ENCODE measurements at regions not wholly inside any gene's neighbourhood (a gene's known extent, or its start where the extent isn't known, plus 50 kb on each side); places are given as distances from the start of the nearest gene placed in this dataset.
"Not testable (repeated sequence)": the region's sequence is repeated elsewhere in the genome, so short reads cannot be mapped to it uniquely, and the experiment has no call there.

- no peak for DNase-seq (ENCODE audit: low read depth)
These were observed 368.9 kb upstream of the SULF2 start for GRCh38 chr20:48154040-48154765.

GRCh38 chr20:48153523-48153922 is 368.2 kb upstream of the SULF2 start:
- DNase-seq (ENCODE audit: low read depth) = no peak

GRCh38 chr20:48153103-48153502 is 367.8 kb upstream of the SULF2 start:
- no peak for DNase-seq (ENCODE audit: low read depth)

GRCh38 chr20:48150568-48150967 is 365.3 kb upstream of the SULF2 start:
- no peak for DNase-seq (ENCODE audit: low read depth)

GRCh38 chr20:48149902-48150301 is 364.6 kb upstream of the SULF2 start:
- DNase-seq (ENCODE audit: low read depth) = no peak

- no peak for DNase-seq (ENCODE audit: low read depth)
These were observed 363.8 kb upstream of the SULF2 start for GRCh38 chr20:48148916-48149672.

- no peak for DNase-seq (ENCODE audit: low read depth)
These were observed 362.7 kb upstream of the SULF2 start for GRCh38 chr20:48148020-48148419.

GRCh38 chr20:48147311-48147710 is 362.0 kb upstream of the SULF2 start:
- DNase-seq (ENCODE audit: low read depth) = no peak

GRCh38 chr20:48146877-48147276 is 361.6 kb upstream of the SULF2 start:
- no peak for DNase-seq (ENCODE audit: low read depth)

GRCh38 chr20:48146308-48146707 is 361.0 kb upstream of the SULF2 start:
- no peak for DNase-seq (ENCODE audit: low read depth)

- DNase-seq (ENCODE audit: low read depth) = no peak
These were observed 358.3 kb upstream of the SULF2 start for GRCh38 chr20:48143435-48144081.

GRCh38 chr20:48142516-48142773 is 357.2 kb upstream of the SULF2 start:
- DNase-seq (ENCODE audit: low read depth) = no peak

GRCh38 chr20:48141660-48142515 is 356.6 kb upstream of the SULF2 start:
- DNase-seq (ENCODE audit: low read depth) = no peak

GRCh38 chr20:48139262-48140041 is 354.2 kb upstream of the SULF2 start:
- no peak for DNase-seq (ENCODE audit: low read depth)

- no peak for DNase-seq (ENCODE audit: low read depth)
These were observed 347.6 kb upstream of the SULF2 start for GRCh38 chr20:48132834-48133233.

GRCh38 chr20:48131581-48131980 is 346.3 kb upstream of the SULF2 start:
- no peak for DNase-seq (ENCODE audit: low read depth)

- no peak for DNase-seq (ENCODE audit: low read depth)
These were observed 344.2 kb upstream of the SULF2 start for GRCh38 chr20:48129345-48129942.

- DNase-seq (ENCODE audit: low read depth) = no peak
These were observed 343.2 kb upstream of the SULF2 start for GRCh38 chr20:48128436-48128835.

GRCh38 chr20:48127964-48128363 is 342.7 kb upstream of the SULF2 start:
- not testable (repeated sequence) for DNase-seq (ENCODE audit: low read depth)

GRCh38 chr20:48127133-48127532 is 341.9 kb upstream of the SULF2 start:
- DNase-seq (ENCODE audit: low read depth) = not testable (repeated sequence)

- DNase-seq (ENCODE audit: low read depth) = no peak
These were observed 341.0 kb upstream of the SULF2 start for GRCh38 chr20:48126227-48126740.

Data from stromal cell of bone marrow (primary cell).